IMR-90 (cell line): ENCODE measurements at regions not wholly inside any gene's neighbourhood (a gene's known extent, or its start where the extent isn't known, plus 50 kb on each side); places are given as distances from the start of the nearest gene placed in this dataset.

Experiments
- ATAC-seq: fragments of 200-7000 bp; cut with Tn5 transposase; 2 replicates; pipeline ENCODE4 v1.9.1; 2020; ENCODE audit warnings: low read depth, mild to moderate bottlenecking, moderate library complexity
- BruUV-seq: library from RNA; stranded (reverse); fragments of 400-500 nt; replicated peaks from 2 replicates; lab custom pipeline; 2021; lab: Mats Ljungman, UMichigan
- CTCF ChIA-PET: fragments of 300-600 bp; formaldehyde crosslinking; extraction: SDS; loops from one replicate; lab custom pipeline; 2021; ENCODE audit warnings: antibody characterized with exemption; lab: Yijun Ruan, JAX
- POLR2A ChIA-PET: fragments of 300-600 bp; sonication (Branson Sonifier 250); formaldehyde crosslinking; loops from one replicate; lab custom pipeline; 2022; ENCODE audit warnings: antibody characterized with exemption; ENCODE audit not compliant: unreplicated experiment; lab: Charles Lee
- DNase-seq: peaks from one replicate; pipeline ENCODE4 v3.0.0; 2013
- H2AFZ ChIP-seq: replicated peaks from 2 replicates; pipeline ENCODE3; 2013; ENCODE audit warnings: low read length, mild to moderate bottlenecking; ENCODE audit not compliant: poor library complexity
- H2AK5ac ChIP-seq: 2 replicates; pipeline ENCODE4 v1.6.1; 2013; ENCODE audit warnings: low read depth, low read length, inconsistent platforms
- H2AK9ac ChIP-seq: replicated peaks from 2 replicates; pipeline ENCODE3; 2013; ENCODE audit warnings: mild to moderate bottlenecking, low read depth, low read length, moderate library complexity; ENCODE audit not compliant: poor library complexity
- H2BK120ac ChIP-seq: 2 replicates; pipeline ENCODE4 v1.6.1; 2013; ENCODE audit warnings: low read depth, low read length, inconsistent platforms
- H2BK15ac ChIP-seq: 3 replicates; pipeline ENCODE4 v1.6.1; 2013; ENCODE audit warnings: low read depth, low read length, inconsistent platforms
- H2BK20ac ChIP-seq: 2 replicates; pipeline ENCODE4 v1.6.1; 2013; ENCODE audit warnings: low read depth, mild to moderate bottlenecking, inconsistent platforms, low read length, moderate library complexity
- H2BK5ac ChIP-seq: 2 replicates; pipeline ENCODE4 v1.6.1; 2013; ENCODE audit warnings: mild to moderate bottlenecking, low read depth, low read length, inconsistent platforms; ENCODE audit not compliant: poor library complexity, severe bottlenecking
- H3K14ac ChIP-seq: replicated peaks from 2 replicates; pipeline ENCODE4 v1.6.1; 2013; ENCODE audit warnings: low read depth, low read length, inconsistent platforms
- H3K18ac ChIP-seq: 2 replicates; pipeline ENCODE4 v1.6.1; 2013; ENCODE audit warnings: low read depth, low read length, control low read depth
- H3K23ac ChIP-seq: 2 replicates; pipeline ENCODE4 v1.6.1; 2013; ENCODE audit warnings: low read depth, low read length, inconsistent platforms
- H3K27ac ChIP-seq: 2 replicates; pipeline ENCODE4 v1.5.1; 2013; ENCODE audit warnings: mild to moderate bottlenecking, control low read depth, low read length; ENCODE audit not compliant: insufficient read depth
- H3K27me3 ChIP-seq: 2 replicates; pipeline ENCODE4 v1.6.1; 2013; ENCODE audit warnings: low read length; ENCODE audit not compliant: control insufficient read depth, insufficient read depth
- H3K36me3 ChIP-seq: 2 replicates; pipeline ENCODE4 v1.6.1; 2013; ENCODE audit warnings: low read length, mixed read lengths; ENCODE audit not compliant: control insufficient read depth, insufficient read depth
- H3K4ac ChIP-seq: 2 replicates; pipeline ENCODE4 v1.6.1; 2013; ENCODE audit warnings: low read depth, low read length, inconsistent platforms
- H3K4me1 ChIP-seq: 2 replicates; pipeline ENCODE4 v1.6.1; 2013; ENCODE audit warnings: low read length, mixed read lengths; ENCODE audit not compliant: control insufficient read depth, insufficient read depth
- H3K4me2 ChIP-seq: 2 replicates; pipeline ENCODE4 v1.6.1; 2013; ENCODE audit warnings: low read depth, mild to moderate bottlenecking, control low read depth, low read length, moderate library complexity
- H3K4me3 ChIP-seq: 2 replicates; pipeline ENCODE4 v1.5.1; 2013; ENCODE audit warnings: low read depth, mild to moderate bottlenecking, control low read depth, low read length, moderate library complexity; ENCODE audit not compliant: insufficient read depth
- H3K56ac ChIP-seq: 2 replicates; pipeline ENCODE4 v1.6.1; 2013; ENCODE audit warnings: low read length, inconsistent platforms; ENCODE audit not compliant: insufficient read depth; ENCODE audit errors: extremely low read depth
- H3K79me1 ChIP-seq, 2 experiments: 2 replicates each; pipeline ENCODE4 v1.6.1; 2013; ENCODE audit warnings: low read length in 2 of 2, inconsistent platforms in 1 of 2, low read depth in 1 of 2
- H3K9ac ChIP-seq: 2 replicates; pipeline ENCODE4 v1.6.1; 2013; ENCODE audit warnings: low read depth, low read length, control low read depth
- H3K9me1 ChIP-seq: 2 replicates; pipeline ENCODE4 v1.6.1; 2013; ENCODE audit warnings: low read length, inconsistent platforms; ENCODE audit not compliant: insufficient read depth
- H3K9me3 ChIP-seq: 2 replicates; pipeline ENCODE4 v1.6.1; 2013; ENCODE audit warnings: low read length; ENCODE audit not compliant: control insufficient read depth, insufficient read depth
- H4K20me1 ChIP-seq: 2 replicates; pipeline ENCODE4 v1.6.1; 2013; ENCODE audit warnings: low read length, inconsistent platforms; ENCODE audit not compliant: insufficient read depth
- H4K5ac ChIP-seq: 2 replicates; pipeline ENCODE4 v1.6.1; 2013; ENCODE audit warnings: mild to moderate bottlenecking, low read depth, low read length, control low read depth
- H4K8ac ChIP-seq, 2 experiments: 2 replicates each; pipeline ENCODE4 v1.6.1; 2013; ENCODE audit warnings: low read depth in 2 of 2, low read length in 2 of 2, control low read depth in 1 of 2, inconsistent platforms in 1 of 2
- H4K91ac ChIP-seq: 2 replicates; pipeline ENCODE4 v1.6.1; 2013; ENCODE audit warnings: low read depth, low read length, inconsistent platforms; ENCODE audit not compliant: insufficient read depth
- BHLHE40 ChIP-seq: fragments of 150-350 bp; IDR thresholded peaks from 2 replicates; pipeline ENCODE4 v1.6.1; 2016; ENCODE audit warnings: mild to moderate bottlenecking, low read depth, low read length
- CTCF ChIP-seq: conservative IDR thresholded peaks from 2 replicates; pipeline ENCODE4 v1.5.1; 2012; ENCODE audit warnings: mild to moderate bottlenecking, low read depth, low read length, improper control_type of control experiment
- MAZ ChIP-seq: IDR thresholded peaks from 2 replicates; pipeline ENCODE4 v1.6.1; 2012; ENCODE audit warnings: low read depth, mild to moderate bottlenecking, low read length, improper control_type of control experiment, moderate library complexity, borderline replicate concordance
- RCOR1 ChIP-seq: IDR thresholded peaks from 2 replicates; pipeline ENCODE4 v1.6.1; 2012; ENCODE audit warnings: mild to moderate bottlenecking, low read length, improper control_type of control experiment; ENCODE audit not compliant: insufficient replicate concordance
- WGBS, 2 experiments: methylation state at CpG; one replicate each; pipeline versions ENCODE4 v1.1.5 to v1.1.7; 2013; ENCODE audit warnings: missing lambda C conversion rate in 2 of 2; ENCODE audit not compliant: insufficient read length in 1 of 2; ENCODE audit errors: extremely low coverage in 2 of 2; 5-methylcytosine and 5-hydroxymethylcytosine counted together
- dilution Hi-C: fragments of 300-500 bp; cut with HindIII; formaldehyde crosslinking; loops from one replicate; pipeline ENCODE4 v1.14.3; 2018; ENCODE audit warnings: low sequenced_read_pairs; ENCODE audit not compliant: unreplicated experiment
- in situ Hi-C: fragments of 300-500 bp; cut with MboI; formaldehyde crosslinking; loops from 3 replicates; pipeline ENCODE4 v1.14.3; 2019; ENCODE audit warnings: low sequenced_read_pairs, inconsistent platforms, mixed read lengths
- intact Hi-C: fragments of 100-400 bp; cut with micrococcal nuclease; formaldehyde crosslinking; loops from 2 replicates; pipeline ENCODE4 v1.10.0; 2022

- Histone ChIP-seq H3K18ac (no peak overlapping the region; the same call in 1 of the 2 replicates), H3K27me3 (peaks cover 5% of the 10 kb centered on the region), H3K4ac (peak overlapping the region; percentile 43), H3K23ac (peak overlapping the region; percentile 25; the same call in 1 of the 2 replicates), H4K5ac (no peak overlapping the region), H2BK5ac (no peak overlapping the region), H2BK120ac (peak overlapping the region; percentile 60; the same call in 1 of the 2 replicates), H3K79me1 (no peaks in the 10 kb centered on the region), H3K4me1 (no peaks in the 10 kb centered on the region; the same call in 1 of the 2 replicates), H2AK5ac (no peak overlapping the region), H3K36me3 (no peaks in the 10 kb centered on the region), H2BK15ac (no peak overlapping the region), H3K9me3 (peaks cover 3% of the 10 kb centered on the region; the same call in 1 of the 2 replicates), H2BK20ac (no peak overlapping the region), H2AFZ (peak overlapping the region; percentile 93), H3K4me3 (peak overlapping the region; percentile 45), H3K4me2 (peak overlapping the region; percentile 63), H3K56ac (no peak overlapping the region), H4K91ac (no peak overlapping the region), H4K20me1 (no peaks in the 10 kb centered on the region), H3K9me1 (no peaks in the 10 kb centered on the region), H3K9ac (peak overlapping the region; percentile 55), H4K8ac (peak overlapping the region in 1 of 2 experiments; percentile 43; a peak in 1 of 4 replicates), H3K14ac (no peak overlapping the region; the same call in 1 of the 2 replicates), H2AK9ac (peak overlapping the region; percentile 42), H3K27ac (peak overlapping the region; percentile 3; the same call in 1 of the 2 replicates)
- 1% methylated on average over 24 of the region's 57 CpGs; no CpG with 5 or more reads in 1 of the 2 experiments for WGBS, 2 experiments
- POLR2A ChIA-PET, result interaction anchor here (0.6 kb wide), 1 partner anchor 15 kb away, joined by 4 read pairs; no protein-coding TSS in a partner anchor
- BruUV-seq, result no TSS peak
- in situ Hi-C loops (no loop called here), intact Hi-C loops (loop anchor here (1.0 kb wide), 1 partner anchor 312 kb away; the partner anchor contains the start of gene SPIN1), dilution Hi-C loops (no loop called here)
- ATAC-seq, result peak; percentile 93
- peak; percentile 55 for DNase-seq
- CTCF ChIA-PET, result interaction anchor here (0.6 to 2.1 kb wide), 5 partner anchors 10 to 362 kb away, joined by 3 to 7 read pairs (median 3); no protein-coding TSS in a partner anchor
- TF ChIP-seq BHLHE40 (no peak), CTCF (no peak), RCOR1 (no peak), MAZ (no peak)
Measured at GRCh38 chr9:88076286-88077070, 61.8 kb downstream of the SPATA31C2 start.
